ENCODE measurements at regions not wholly inside any gene's neighbourhood (a gene's known extent, or its start where the extent isn't known, plus 50 kb on each side); places are given as distances from the start of the nearest gene placed in this dataset.
A peak's percentile ranks its signal among the peaks of the same experiment; 100 is the strongest.

DNA sequence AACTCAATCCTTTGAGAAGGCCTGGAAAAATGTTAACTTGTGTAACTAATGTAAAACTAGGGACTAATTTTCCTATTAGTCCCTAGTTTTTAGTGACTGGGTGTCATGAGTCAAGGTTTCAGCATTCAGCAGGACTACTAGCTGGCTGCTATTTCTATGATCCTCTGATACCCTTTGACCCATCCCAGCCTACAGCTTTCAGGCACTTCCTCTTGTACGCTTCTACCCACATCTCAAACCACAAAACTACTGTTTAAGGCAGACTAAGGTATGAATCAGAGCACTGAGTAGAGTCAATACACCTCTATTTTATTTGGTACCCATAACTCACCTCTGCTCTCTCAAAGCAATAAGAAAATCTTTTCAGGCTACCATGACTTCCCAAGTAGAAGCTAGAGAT lies 809.6 kb downstream of the PDHA2 start:
- Histone ChIP-seq H3K79me2 (ENCODE audit: control insufficient read depth, insufficient read depth, low read length) (no peaks in the 10 kb centered on the region), H4K20me1 (replicated peaks; ENCODE audit: control insufficient read depth, extremely low read depth, insufficient read depth, low read length) (no peaks in the 10 kb centered on the region), H3K27me3 (ENCODE audit: control insufficient read depth in 2 of 2, insufficient read depth in 2 of 2, low read length in 2 of 2) (no peaks in the 10 kb centered on the region), H3K4me2 (ENCODE audit: insufficient read depth, low read length) (peak overlapping the region; percentile 17), H3K9me3 (replicated peaks; ENCODE audit: control insufficient read depth, insufficient read depth, low read length) (no peaks in the 10 kb centered on the region), H3K36me3 (ENCODE audit: control insufficient read depth in 2 of 2, extremely low read depth in 1 of 2, insufficient read depth in 2 of 2, low read length in 2 of 2) (no peaks in the 10 kb centered on the region), H3K4me1 (ENCODE audit: control insufficient read depth, extremely low read depth, insufficient read depth, low read length) (peaks cover 13% of the 10 kb centered on the region), H3K27ac (ENCODE audit: insufficient read depth, low read depth, low read length) (no peak overlapping the region), H3K9ac (replicated peaks; ENCODE audit: extremely low read depth, insufficient read depth, low read length) (no peak overlapping the region), H3K4me3 (replicated peaks in 1 of 3; ENCODE audit: insufficient read depth in 1 of 3, low read depth in 1 of 3, low read length in 3 of 3) (no peak overlapping the region), H3K9me1 (replicated peaks; ENCODE audit: control insufficient read depth, extremely low read depth, insufficient read depth, low read length) (no peaks in the 10 kb centered on the region), H2AFZ (ENCODE audit: low read depth, low read length) (no peak overlapping the region)
- intact Hi-C loops (cut with micrococcal nuclease), result no loop called here
- TF ChIP-seq FOS (IDR thresholded peaks at IDR 0.05; ENCODE audit: borderline replicate concordance, insufficient read depth, low read length), result peak; percentile 76
- TF ChIP-seq, protein P1, sequence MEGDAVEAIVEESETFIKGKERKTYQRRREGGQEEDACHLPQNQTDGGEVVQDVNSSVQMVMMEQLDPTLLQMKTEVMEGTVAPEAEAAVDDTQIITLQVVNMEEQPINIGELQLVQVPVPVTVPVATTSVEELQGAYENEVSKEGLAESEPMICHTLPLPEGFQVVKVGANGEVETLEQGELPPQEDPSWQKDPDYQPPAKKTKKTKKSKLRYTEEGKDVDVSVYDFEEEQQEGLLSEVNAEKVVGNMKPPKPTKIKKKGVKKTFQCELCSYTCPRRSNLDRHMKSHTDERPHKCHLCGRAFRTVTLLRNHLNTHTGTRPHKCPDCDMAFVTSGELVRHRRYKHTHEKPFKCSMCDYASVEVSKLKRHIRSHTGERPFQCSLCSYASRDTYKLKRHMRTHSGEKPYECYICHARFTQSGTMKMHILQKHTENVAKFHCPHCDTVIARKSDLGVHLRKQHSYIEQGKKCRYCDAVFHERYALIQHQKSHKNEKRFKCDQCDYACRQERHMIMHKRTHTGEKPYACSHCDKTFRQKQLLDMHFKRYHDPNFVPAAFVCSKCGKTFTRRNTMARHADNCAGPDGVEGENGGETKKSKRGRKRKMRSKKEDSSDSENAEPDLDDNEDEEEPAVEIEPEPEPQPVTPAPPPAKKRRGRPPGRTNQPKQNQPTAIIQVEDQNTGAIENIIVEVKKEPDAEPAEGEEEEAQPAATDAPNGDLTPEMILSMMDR (IDR thresholded peaks at IDR 0.05; ENCODE audit: extremely low read depth in 1 of 2, insufficient read depth in 1 of 2, low read depth in 1 of 2, low read length in 2 of 2), result no peak
- no peak for TF ChIP-seq MYC (IDR thresholded peaks at IDR 0.05; ENCODE audit: low read depth, low read length)
- TF ChIP-seq, protein P2, sequence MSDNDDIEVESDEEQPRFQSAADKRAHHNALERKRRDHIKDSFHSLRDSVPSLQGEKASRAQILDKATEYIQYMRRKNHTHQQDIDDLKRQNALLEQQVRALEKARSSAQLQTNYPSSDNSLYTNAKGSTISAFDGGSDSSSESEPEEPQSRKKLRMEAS (IDR thresholded peaks at IDR 0.05; ENCODE audit: insufficient read depth, insufficient read length), result no peak
- no peak for TF ChIP-seq POLR2A (IDR thresholded peaks at IDR 0.05; ENCODE audit: low read depth, low read length)
- TF ChIP-seq POLR2AphosphoS5 (IDR thresholded peaks at IDR 0.05; ENCODE audit: insufficient read depth, low read depth, low read length), result peak; percentile 72
- no peak for TF ChIP-seq EZH2 (IDR thresholded peaks at IDR 0.05; ENCODE audit: borderline replicate concordance, low read depth, low read length, severe bottlenecking)
- peak; percentile 97 for TF ChIP-seq GATA2 (IDR thresholded peaks at IDR 0.05; ENCODE audit: insufficient read depth, insufficient read length, low read depth, low read length)
- peak; percentile 20 for TF ChIP-seq JUN (IDR thresholded peaks at IDR 0.05; ENCODE audit: borderline replicate concordance, insufficient read depth, insufficient read length, low read depth)
- dilution Hi-C loops (cut with MboI; ENCODE audit: extremely low pct_ligation_motif_present, low sequenced_read_pairs), result no loop called here
- ChIA-PET CTCF (interaction anchor here (1.0 to 1.3 kb wide), 3 partner anchors 13 to 22 kb away, joined by 3 to 4 read pairs (median 4); no protein-coding TSS in a partner anchor), POLR2A (no interaction called here)
- peak; percentile 90 for FAIRE-seq
- peak; percentile 63 for DNase-seq (ENCODE audit: low read depth, low spot score)
- BruUV-seq (replicated peaks), result no TSS peak
